Progenitor cell of endocrine pancreas (in vitro differentiated cells): ENCODE measurements at regions not wholly inside any gene's neighbourhood (a gene's known extent, or its start where the extent isn't known, plus 50 kb on each side); places are given as distances from the start of the nearest gene placed in this dataset.

Source experiments
- DNase-seq: peaks from one replicate; pipeline ENCODE4 v3.0.0; 2021; ENCODE audit warnings: low spot score; ENCODE audit not compliant: unreplicated experiment
- H3K27ac Mint-ChIP-seq: 2 replicates; pipeline ENCODE4 v1.8.0; 2021; ENCODE audit warnings: mild to moderate bottlenecking, moderate library complexity, mixed read lengths
- H3K27me3 Mint-ChIP-seq: 2 replicates; pipeline ENCODE4 v1.8.0; 2021; ENCODE audit warnings: mixed read lengths
- H3K36me3 Mint-ChIP-seq: 2 replicates; pipeline ENCODE4 v1.8.0; 2022; ENCODE audit warnings: mixed read lengths; ENCODE audit not compliant: insufficient read depth
- H3K4me1 Mint-ChIP-seq: 2 replicates; pipeline ENCODE4 v1.8.0; 2021; ENCODE audit warnings: low read depth, mixed read lengths
- H3K4me3 Mint-ChIP-seq: 2 replicates; pipeline ENCODE4 v1.8.0; 2021; ENCODE audit warnings: low read depth, mild to moderate bottlenecking, moderate library complexity, mixed read lengths
- H3K9me3 Mint-ChIP-seq: 2 replicates; pipeline ENCODE4 v1.8.0; 2021; ENCODE audit warnings: low read depth, mixed read lengths
- TF ChIP-seq, protein P1 (sequence below): fragments of 200-600 bp; sonication (generic); IDR thresholded peaks from one replicate; pipeline ENCODE4 v1.5.0; 2021; ENCODE audit warnings: antibody characterized with exemption, mild to moderate bottlenecking; ENCODE audit not compliant: unreplicated experiment

GRCh38 chr3:170752571-170753155 is 117.3 kb downstream of the RPL22L1 start:
- no peak for DNase-seq
- Mint-ChIP-seq H3K9me3 (no peaks in the 10 kb centered on the region), H3K4me1 (peaks cover 1% of the 10 kb centered on the region), H3K4me3 (no peak overlapping the region), H3K27ac (no peak overlapping the region), H3K27me3 (no peaks in the 10 kb centered on the region), H3K36me3 (no peaks in the 10 kb centered on the region)
- TF ChIP-seq, protein P1, sequence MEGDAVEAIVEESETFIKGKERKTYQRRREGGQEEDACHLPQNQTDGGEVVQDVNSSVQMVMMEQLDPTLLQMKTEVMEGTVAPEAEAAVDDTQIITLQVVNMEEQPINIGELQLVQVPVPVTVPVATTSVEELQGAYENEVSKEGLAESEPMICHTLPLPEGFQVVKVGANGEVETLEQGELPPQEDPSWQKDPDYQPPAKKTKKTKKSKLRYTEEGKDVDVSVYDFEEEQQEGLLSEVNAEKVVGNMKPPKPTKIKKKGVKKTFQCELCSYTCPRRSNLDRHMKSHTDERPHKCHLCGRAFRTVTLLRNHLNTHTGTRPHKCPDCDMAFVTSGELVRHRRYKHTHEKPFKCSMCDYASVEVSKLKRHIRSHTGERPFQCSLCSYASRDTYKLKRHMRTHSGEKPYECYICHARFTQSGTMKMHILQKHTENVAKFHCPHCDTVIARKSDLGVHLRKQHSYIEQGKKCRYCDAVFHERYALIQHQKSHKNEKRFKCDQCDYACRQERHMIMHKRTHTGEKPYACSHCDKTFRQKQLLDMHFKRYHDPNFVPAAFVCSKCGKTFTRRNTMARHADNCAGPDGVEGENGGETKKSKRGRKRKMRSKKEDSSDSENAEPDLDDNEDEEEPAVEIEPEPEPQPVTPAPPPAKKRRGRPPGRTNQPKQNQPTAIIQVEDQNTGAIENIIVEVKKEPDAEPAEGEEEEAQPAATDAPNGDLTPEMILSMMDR = no peak

- no peak overlapping the region for H3K27ac Mint-ChIP-seq
- TF ChIP-seq, protein P1 = no peak
Measured at GRCh38 chr3:170751899-170752293, 118.1 kb downstream of the RPL22L1 start.

DNA sequence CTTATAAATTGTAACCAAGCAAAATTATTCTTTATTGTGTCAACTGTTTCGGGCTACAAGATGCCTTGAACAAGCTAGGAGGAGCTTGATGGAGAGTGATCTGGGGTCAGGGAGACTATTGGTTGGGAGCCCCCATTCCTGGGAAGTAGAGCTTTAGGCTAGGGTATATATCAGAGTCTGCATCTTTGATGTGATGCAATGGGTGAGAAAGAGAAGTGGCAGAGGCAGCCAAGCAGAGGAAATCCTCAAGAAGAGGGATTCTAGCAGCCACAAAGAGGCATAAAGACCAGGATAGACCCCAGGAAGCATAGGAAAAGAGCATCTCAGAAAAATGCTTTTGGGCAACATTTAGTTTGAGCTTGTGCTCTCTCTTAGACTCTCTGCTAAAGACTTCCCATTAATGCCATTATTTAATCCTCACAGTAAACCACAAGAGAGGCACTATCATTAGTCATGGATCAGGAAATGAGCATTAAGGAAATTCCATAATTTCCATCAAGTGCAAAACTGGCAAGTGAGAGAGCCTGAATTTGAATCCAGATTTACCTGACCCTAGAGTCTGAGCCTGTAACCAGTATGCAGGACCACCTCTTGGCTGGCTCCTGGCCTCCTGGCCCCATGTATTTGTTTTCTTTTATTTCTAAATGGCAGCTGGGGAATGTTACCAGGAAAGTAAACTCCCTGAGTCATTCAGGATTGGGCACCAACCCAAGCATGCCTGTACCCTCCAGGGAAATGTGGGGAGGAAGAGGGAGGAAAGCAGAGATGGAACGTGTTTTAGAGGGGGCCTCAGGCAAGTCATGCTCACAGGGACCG is 118.7 kb downstream of the RPL22L1 start:
- Mint-ChIP-seq H3K27me3 (no peaks in the 10 kb centered on the region), H3K4me1 (peaks cover 2% of the 10 kb centered on the region), H3K9me3 (peaks cover 4% of the 10 kb centered on the region), H3K36me3 (no peaks in the 10 kb centered on the region), H3K27ac (no peak overlapping the region), H3K4me3 (no peak overlapping the region)
- no peak for DNase-seq
- TF ChIP-seq, protein P1 = no peak

More at GRCh38 chr3:170751899-170752293, 118.1 kb downstream of the RPL22L1 start:
- Mint-ChIP-seq H3K9me3 (no peaks in the 10 kb centered on the region), H3K27me3 (no peaks in the 10 kb centered on the region), H3K36me3 (no peaks in the 10 kb centered on the region), H3K4me1 (peaks cover 1% of the 10 kb centered on the region), H3K4me3 (no peak overlapping the region)
- no peak for DNase-seq

- Mint-ChIP-seq H3K9me3 (peaks cover 10% of the 10 kb centered on the region), H3K4me3 (no peak overlapping the region), H3K36me3 (no peaks in the 10 kb centered on the region), H3K4me1 (peaks cover 8% of the 10 kb centered on the region), H3K27ac (no peak overlapping the region), H3K27me3 (no peaks in the 10 kb centered on the region)
- no peak for DNase-seq
- TF ChIP-seq, protein P1 = no peak
Measured at GRCh38 chr3:170750478-170750830, 119.5 kb downstream of the RPL22L1 start.

GRCh38 chr3:170749765-170750477 is 120.1 kb downstream of the RPL22L1 start:
- H3K9me3 Mint-ChIP-seq = peaks cover 10% of the 10 kb centered on the region
- no peak for DNase-seq
- peaks cover 8% of the 10 kb centered on the region for H3K4me1 Mint-ChIP-seq
- H3K27me3 Mint-ChIP-seq = no peaks in the 10 kb centered on the region
- H3K4me3 Mint-ChIP-seq = no peak overlapping the region
- H3K36me3 Mint-ChIP-seq = no peaks in the 10 kb centered on the region
- H3K27ac Mint-ChIP-seq = no peak overlapping the region
- TF ChIP-seq, protein P1 = no peak
